Loucy (cell line): ENCODE measurements at regions not wholly inside any gene's neighbourhood (a gene's known extent, or its start where the extent isn't known, plus 50 kb on each side); places are given as distances from the start of the nearest gene placed in this dataset.

Source experiments
- CTCF ChIP-seq: fragments of 200-600 bp; sonication (generic); conservative IDR thresholded peaks from 2 replicates; pipeline ENCODE4 v1.5.1; 2014; ENCODE audit warnings: mild to moderate bottlenecking, antibody characterized with exemption, low read length
- EZH2phosphoT487 ChIP-seq: fragments of 200-600 bp; IDR thresholded peaks from 2 replicates; pipeline ENCODE4 v1.6.1; 2018; ENCODE audit warnings: antibody characterized with exemption, mild to moderate bottlenecking, moderate library complexity, borderline replicate concordance

DNA sequence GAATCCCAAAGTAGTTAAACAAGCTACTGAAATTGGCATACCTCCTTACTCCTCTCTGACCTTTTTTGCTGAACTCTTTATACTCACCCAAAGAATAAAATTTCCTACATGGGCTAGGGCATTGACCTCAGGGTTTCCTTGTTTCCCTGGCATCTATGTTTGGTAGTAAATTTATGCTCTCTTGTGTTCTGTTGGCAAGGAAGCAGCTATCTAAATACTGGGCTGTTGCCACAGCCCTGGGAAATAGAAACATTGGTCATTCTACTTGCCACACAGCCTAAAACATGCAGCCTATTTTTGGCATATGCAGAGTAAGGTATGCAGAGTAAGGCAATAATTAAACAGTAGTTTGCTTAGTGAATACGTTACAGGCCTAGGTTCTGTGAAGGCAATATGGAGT, 351.4 kb downstream of the HLX start:
- no peak for TF ChIP-seq CTCF
- no peak for TF ChIP-seq EZH2phosphoT487
